Mucosa of gallbladder (tissue), 1 donor: ENCODE measurements at regions not wholly inside any gene's neighbourhood (a gene's known extent, or its start where the extent isn't known, plus 50 kb on each side); places are given as distances from the start of the nearest gene placed in this dataset.
"Not testable (repeated sequence)": the region's sequence is repeated elsewhere in the genome, so short reads cannot be mapped to it uniquely, and the experiment has no call there.

Experiments used
- DNase-seq: peaks from one replicate; pipeline ENCODE4 v3.0.0-alpha.2; 2020; ENCODE audit warnings: low spot score
- donor health status: DM: no; HTN: no; CAD: no.

- DNase-seq = no peak
Measured at GRCh38 chr7:9504678-9505077, 1071.3 kb downstream of the NXPH1 start.

GRCh38 chr7:9505516-9505915, 1072.1 kb downstream of the NXPH1 start:
- no peak for DNase-seq

- no peak for DNase-seq
Measured at GRCh38 chr7:9507290-9507689, 1073.9 kb downstream of the NXPH1 start.

GRCh38 chr7:9516662-9517061, 1083.3 kb downstream of the NXPH1 start:
- no peak for DNase-seq

- DNase-seq = no peak
Measured at GRCh38 chr7:9523579-9523978, 1090.2 kb downstream of the NXPH1 start.

GRCh38 chr7:9552431-9552830, 1119.0 kb downstream of the NXPH1 start:
- DNase-seq = not testable (repeated sequence)

- no peak for DNase-seq
Measured at GRCh38 chr7:9557853-9558252, 1124.4 kb downstream of the NXPH1 start.

- DNase-seq = no peak
Measured at GRCh38 chr7:9575716-9576115, 1142.3 kb downstream of the NXPH1 start.

- no peak for DNase-seq
Measured at GRCh38 chr7:9582824-9583223, 1149.4 kb downstream of the NXPH1 start.

- DNase-seq = no peak
Measured at GRCh38 chr7:9598411-9598810, 1165.0 kb downstream of the NXPH1 start.

- no peak for DNase-seq
Measured at GRCh38 chr7:9600974-9601373, 1167.6 kb downstream of the NXPH1 start.

GRCh38 chr7:9603291-9603690, 1169.9 kb downstream of the NXPH1 start:
- DNase-seq = no peak

- DNase-seq = no peak
Measured at GRCh38 chr7:9608560-9608959, 1175.2 kb downstream of the NXPH1 start.

GRCh38 chr7:9620899-9621298, 1187.5 kb downstream of the NXPH1 start:
- not testable (repeated sequence) for DNase-seq

- DNase-seq = not testable (repeated sequence)
Measured at GRCh38 chr7:9621306-9621902, 1188.0 kb downstream of the NXPH1 start.

GRCh38 chr7:9621927-9622326, 1188.5 kb downstream of the NXPH1 start:
- DNase-seq = no peak

- no peak for DNase-seq
Measured at GRCh38 chr7:9625953-9626352, 1192.5 kb downstream of the NXPH1 start.

GRCh38 chr7:9645756-9646155, 1212.3 kb downstream of the NXPH1 start:
- no peak for DNase-seq

GRCh38 chr7:9657257-9657656, 1223.8 kb downstream of the NXPH1 start:
- no peak for DNase-seq

GRCh38 chr7:9671979-9672917, 1238.8 kb downstream of the NXPH1 start:
- DNase-seq = no peak

GRCh38 chr7:9680713-9681112, 1247.3 kb downstream of the NXPH1 start:
- no peak for DNase-seq

GRCh38 chr7:9681284-9681683, 1247.9 kb downstream of the NXPH1 start:
- no peak for DNase-seq

- no peak for DNase-seq
Measured at GRCh38 chr7:9691286-9691685, 1257.9 kb downstream of the NXPH1 start.
